LNCAP (cell line): ENCODE measurements at regions not wholly inside any gene's neighbourhood (a gene's known extent, or its start where the extent isn't known, plus 50 kb on each side); places are given as distances from the start of the nearest gene placed in this dataset.

Experiments
- CTCF ChIP-seq: fragments of 450-650 bp; IDR thresholded peaks from 2 replicates; pipeline ENCODE4 v1.5.1; 2017; ENCODE audit warnings: mild to moderate bottlenecking

GRCh38 chr10:36819781-36820180 is 305.6 kb upstream of the ANKRD30A start:
- no peak for TF ChIP-seq CTCF

GRCh38 chr10:36817898-36818297 is 307.5 kb upstream of the ANKRD30A start:
- TF ChIP-seq CTCF: no peak

- no peak for TF ChIP-seq CTCF
Measured at GRCh38 chr10:36808625-36809362, 316.6 kb upstream of the ANKRD30A start.

- TF ChIP-seq CTCF: no peak
Measured at GRCh38 chr10:36803229-36803628, 322.2 kb upstream of the ANKRD30A start.

- TF ChIP-seq CTCF: no peak
Measured at GRCh38 chr10:36802490-36803153, 322.8 kb upstream of the ANKRD30A start.

GRCh38 chr10:36801660-36802059 is 323.7 kb upstream of the ANKRD30A start:
- TF ChIP-seq CTCF: no peak

GRCh38 chr10:36794981-36795380 is 330.4 kb upstream of the ANKRD30A start:
- no peak for TF ChIP-seq CTCF
